HL-60/S4 treated with phorbol 12-myristate 13-acetate at 8.2 ng/mL for 4 days and 3 days (cell line): ENCODE measurements at regions not wholly inside any gene's neighbourhood (a gene's known extent, or its start where the extent isn't known, plus 50 kb on each side); places are given as distances from the start of the nearest gene placed in this dataset.

ENCODE experiments used
- in situ Hi-C: fragments of 300-500 bp; cut with MboI; formaldehyde crosslinking; loops from 2 replicates; pipeline ENCODE4 v1.15.0; 2022; ENCODE audit warnings: low sequenced_read_pairs

GRCh38 chr5:54659700-54660131 is 142.2 kb downstream of the SNX18 start:
- in situ Hi-C loops: no loop called here

GRCh38 chr5:54658010-54658409 is 140.5 kb downstream of the SNX18 start:
- in situ Hi-C loops: no loop called here

DNA sequence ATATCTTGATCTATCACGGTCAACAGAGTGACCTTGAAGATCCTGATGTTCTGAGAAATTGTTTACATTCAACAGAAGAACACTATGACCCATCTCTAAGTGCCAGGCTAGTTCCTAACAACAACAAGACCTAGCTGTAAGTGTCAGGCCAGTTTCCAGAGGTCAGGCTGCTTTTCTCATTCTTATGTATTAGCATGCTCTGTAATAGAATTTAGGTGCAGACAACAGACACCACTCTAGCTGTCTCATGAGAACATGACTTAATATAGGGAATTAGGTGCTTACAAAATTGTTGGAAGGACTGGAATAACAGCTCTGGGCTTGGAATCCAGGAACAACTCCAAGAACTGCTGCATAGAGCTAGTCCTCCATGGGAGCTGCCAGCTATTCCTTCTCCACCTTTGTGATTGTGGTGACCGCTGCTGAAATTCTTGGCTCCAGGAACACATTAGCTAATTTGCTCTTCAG is 138.7 kb downstream of the SNX18 start:
- in situ Hi-C loops: no loop called here

DNA sequence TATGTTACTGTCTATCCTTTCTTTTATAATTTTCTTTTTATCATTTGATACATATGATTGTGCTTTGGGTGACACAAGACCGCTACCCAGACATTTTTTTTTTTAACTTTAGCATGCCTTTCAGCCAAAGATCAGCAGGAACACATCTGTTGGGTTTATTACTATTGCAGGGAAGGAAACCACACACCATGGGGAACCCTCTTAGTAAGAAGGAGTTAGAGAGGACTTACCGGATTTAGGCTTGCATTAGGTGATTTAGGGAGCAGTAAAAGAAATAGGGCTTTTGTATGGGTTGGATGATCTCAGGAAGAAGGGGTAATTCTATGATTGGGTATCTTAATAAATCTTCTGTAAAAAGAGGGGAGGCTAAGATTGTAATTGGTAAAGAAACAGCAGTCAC is 138.2 kb downstream of the SNX18 start:
- in situ Hi-C loops: no loop called here

- in situ Hi-C loops: no loop called here
Observed at GRCh38 chr5:54655266-54655665, 137.7 kb downstream of the SNX18 start.

- in situ Hi-C loops: no loop called here
Observed at GRCh38 chr5:54653956-54654614, 136.5 kb downstream of the SNX18 start.

DNA sequence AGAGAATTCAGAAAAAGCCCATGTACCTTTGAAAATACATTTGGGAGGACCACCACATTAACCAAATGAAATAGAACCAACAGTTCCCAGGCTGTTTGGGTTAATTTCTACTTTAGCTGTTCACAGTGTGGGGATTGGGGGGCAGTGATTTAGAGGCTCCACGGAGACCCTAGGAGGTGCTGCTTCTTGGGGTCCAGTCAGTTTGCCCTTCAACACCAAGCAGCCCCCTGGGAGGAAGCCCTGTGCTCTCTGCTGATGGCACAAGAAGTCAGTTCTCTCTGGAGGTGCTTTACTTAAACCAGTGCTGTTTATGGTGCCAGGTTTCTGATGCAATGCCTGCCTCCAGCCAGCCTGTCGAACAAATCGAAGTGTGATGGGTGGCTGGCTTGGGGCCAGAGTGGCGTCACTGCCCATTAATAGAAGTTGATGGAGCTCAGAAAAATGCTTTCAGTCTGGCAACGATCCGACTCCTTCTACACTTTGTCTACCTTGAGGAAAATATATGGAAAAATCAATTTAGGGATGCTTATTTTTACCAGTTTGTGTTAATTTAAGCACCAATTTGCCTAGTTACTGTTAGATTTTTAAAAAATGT is 134.0 kb downstream of the SNX18 start:
- in situ Hi-C loops: no loop called here

- in situ Hi-C loops: no loop called here
Observed at GRCh38 chr5:54649041-54649504, 131.5 kb downstream of the SNX18 start.

GRCh38 chr5:54646356-54647101 is 129.0 kb downstream of the SNX18 start:
- in situ Hi-C loops: no loop called here

DNA sequence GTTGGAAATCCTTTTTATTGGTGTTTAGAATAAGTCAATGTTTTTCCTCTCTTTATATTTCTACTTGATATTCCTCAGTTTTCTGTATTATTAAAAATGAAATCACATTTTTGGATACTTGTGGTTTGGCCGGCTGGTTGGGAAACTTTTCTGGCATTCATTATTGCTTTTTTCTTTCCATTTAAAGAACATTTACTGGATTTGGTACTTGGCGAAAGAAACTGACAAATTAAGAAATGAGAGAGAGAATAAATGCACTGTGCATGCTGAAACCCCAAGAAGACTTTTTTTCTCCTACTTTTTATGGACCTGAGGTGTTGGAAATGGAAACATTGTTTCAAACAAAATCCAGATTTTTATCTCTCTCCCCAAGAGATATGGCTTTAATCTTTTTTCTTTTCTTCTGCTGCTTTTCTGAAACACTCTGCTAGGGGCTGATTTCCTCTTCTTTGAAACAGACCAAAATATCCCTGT is 128.4 kb downstream of the SNX18 start:
- in situ Hi-C loops: no loop called here

DNA sequence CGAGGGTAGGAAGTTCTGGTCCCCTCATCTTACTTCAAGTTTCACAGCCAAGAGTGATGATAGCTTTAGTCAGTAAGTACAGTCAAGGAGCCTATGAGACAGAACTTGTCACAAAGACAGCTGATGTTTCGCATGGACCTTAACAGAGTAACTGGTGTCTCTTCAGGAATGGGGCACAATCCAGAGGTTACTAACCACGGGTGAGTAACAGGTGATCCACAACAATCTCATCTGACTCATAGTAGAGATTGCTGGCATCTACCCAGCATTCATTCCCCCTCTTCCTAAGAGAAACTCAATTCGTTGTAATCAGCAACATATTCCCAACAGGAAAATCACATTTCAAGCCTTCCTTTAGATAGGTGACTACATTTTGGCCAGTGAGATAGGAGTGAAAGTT is 126.7 kb downstream of the SNX18 start:
- in situ Hi-C loops: no loop called here

DNA sequence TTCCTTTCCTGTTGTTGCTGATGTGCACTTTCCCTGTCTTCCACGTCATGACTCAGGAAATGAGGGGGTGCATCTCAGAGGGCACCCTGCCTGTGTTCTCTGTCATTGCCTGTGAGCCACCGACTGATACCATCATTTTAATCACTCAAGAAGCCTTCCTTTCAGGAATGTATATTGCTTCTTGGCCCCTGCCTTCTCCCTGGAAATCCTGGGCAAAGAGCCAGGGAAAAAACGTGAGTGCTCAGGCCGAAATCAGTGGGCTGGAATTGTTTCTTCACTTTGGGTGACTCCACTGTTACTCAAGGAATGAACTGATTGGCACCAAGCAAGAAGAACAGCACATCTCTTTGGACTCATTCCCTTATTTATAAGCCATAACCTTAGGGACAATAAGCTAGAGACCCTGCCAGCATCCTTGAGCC is 126.1 kb downstream of the SNX18 start:
- in situ Hi-C loops: no loop called here

DNA sequence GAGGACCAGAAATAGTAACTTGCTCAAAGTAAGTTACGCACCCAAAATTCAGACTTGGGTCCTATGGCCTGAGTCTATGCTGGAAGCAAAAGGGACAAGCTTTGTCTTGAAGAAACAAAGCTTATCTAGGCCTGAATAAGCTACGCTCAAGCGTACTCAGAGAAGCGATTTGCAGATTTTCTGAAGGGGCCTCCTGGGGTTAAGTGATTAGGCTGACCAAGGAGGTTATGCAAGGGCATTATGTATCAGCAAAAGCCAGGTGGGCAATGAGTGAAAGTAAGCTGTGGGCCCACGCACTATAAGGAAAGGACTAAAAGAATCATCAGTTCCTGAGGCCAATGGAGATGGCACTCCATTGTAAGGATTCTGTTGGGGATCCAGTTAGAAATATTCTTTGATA is 122.1 kb downstream of the SNX18 start:
- in situ Hi-C loops: no loop called here

- in situ Hi-C loops: no loop called here
Observed at GRCh38 chr5:54638106-54638505, 120.5 kb downstream of the SNX18 start.

GRCh38 chr5:54637654-54638053 is 120.1 kb downstream of the SNX18 start:
- in situ Hi-C loops: no loop called here

DNA sequence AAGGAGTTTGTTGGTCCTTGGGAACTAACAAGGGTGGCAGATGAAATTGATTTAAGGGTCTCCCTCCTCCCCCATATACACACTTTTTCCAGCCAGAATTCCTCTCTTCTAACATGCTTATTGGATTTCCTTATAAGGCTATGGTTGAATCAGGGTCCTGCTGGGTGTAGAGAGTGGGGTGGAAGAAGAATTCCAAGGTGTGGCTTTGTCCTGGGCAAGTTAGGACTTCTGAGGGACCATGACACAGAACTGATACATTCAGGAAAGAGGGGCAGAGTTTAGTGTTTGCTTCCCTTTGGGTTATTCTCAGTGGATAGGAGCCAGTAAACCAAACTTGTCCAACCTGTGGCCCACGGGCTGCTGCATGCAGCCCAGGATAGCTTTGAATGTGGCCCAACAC is 116.5 kb downstream of the SNX18 start:
- in situ Hi-C loops: no loop called here

DNA sequence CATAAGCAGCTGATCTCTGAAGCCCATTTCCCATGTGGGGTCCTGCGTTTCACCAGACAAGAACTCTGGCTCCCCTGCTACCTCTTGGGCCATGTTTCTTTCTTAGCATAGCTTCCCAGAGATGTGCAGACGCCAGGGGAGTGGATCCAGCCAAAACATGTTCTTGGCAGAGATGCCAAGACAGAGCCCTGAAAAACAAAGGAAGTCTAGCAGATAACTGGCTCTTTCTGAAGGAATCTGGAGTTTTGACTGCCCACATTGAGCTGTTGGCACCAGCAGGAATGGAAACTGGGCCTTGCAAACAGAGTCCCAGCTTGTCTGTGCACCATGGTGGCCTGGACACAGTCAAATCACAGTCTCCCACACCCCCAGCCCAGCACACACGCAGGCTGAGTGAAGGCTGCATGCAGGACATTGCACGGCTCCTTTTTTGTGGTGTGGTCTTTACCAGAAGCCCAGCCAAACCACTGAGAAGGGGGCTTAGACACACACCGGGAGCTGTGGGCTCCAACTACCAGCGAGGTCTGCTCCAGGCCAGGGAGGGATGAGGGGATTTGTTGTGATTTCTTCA is 114.7 kb downstream of the SNX18 start:
- in situ Hi-C loops: no loop called here

- in situ Hi-C loops: no loop called here
Observed at GRCh38 chr5:54630738-54631359, 113.3 kb downstream of the SNX18 start.

- in situ Hi-C loops: no loop called here
Observed at GRCh38 chr5:54629115-54629514, 111.6 kb downstream of the SNX18 start.

GRCh38 chr5:54628050-54628449 is 110.5 kb downstream of the SNX18 start:
- in situ Hi-C loops: no loop called here

DNA sequence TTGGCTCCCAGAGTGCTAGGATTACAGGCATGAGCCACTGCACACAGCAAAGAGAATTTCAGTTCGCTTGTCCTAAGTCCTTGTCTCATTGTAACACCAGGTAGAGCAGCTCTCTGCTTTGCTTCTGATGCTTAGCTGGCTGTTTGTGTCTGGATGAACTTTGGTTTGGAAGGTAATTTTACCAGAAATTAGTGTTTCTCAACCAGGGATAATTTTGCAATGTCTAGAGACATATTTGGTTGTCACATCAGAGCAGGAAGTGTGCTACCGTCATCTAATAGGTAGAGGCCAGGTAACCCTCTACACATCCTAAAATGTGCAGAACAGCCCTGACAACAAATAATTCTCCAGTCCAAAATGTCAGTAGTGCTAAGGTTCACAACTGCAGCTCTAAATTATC is 108.8 kb downstream of the SNX18 start:
- in situ Hi-C loops: no loop called here
